PC-3 (cell line): ENCODE measurements at regions not wholly inside any gene's neighbourhood (a gene's known extent, or its start where the extent isn't known, plus 50 kb on each side); places are given as distances from the start of the nearest gene placed in this dataset.

ENCODE experiments used
- ATAC-seq: fragments of 200-7000 bp; cut with Tn5 transposase; 2 replicates; pipeline ENCODE4 v1.9.1; 2020; ENCODE audit warnings: mild to moderate bottlenecking, moderate library complexity
- BruUV-seq: library from RNA; stranded (reverse); fragments of 400-500 nt; replicated peaks from 2 replicates; lab custom pipeline; 2021; lab: Mats Ljungman, UMichigan
- CTCF ChIA-PET: fragments of 300-600 bp; sonication (Branson Sonifier 250); formaldehyde crosslinking; loops from one replicate; lab custom pipeline; 2022; ENCODE audit warnings: antibody characterized with exemption; lab: Charles Lee
- POLR2A ChIA-PET: fragments of 300-600 bp; sonication (Branson Sonifier 250); formaldehyde crosslinking; loops from one replicate; lab custom pipeline; 2022; ENCODE audit warnings: antibody characterized with exemption; ENCODE audit not compliant: unreplicated experiment; lab: Charles Lee
- DNase-seq: peaks from one replicate; pipeline ENCODE4 v3.0.0-alpha.2; 2015
- H2AFZ ChIP-seq: fragments of 300-600 bp; sonication (generic); 2 replicates; pipeline ENCODE4 v1.6.0; 2016; ENCODE audit warnings: antibody characterized with exemption, low read length
- H3F3A ChIP-seq: fragments of 300-600 bp; sonication (generic); one replicate; pipeline ENCODE4 v1.6.0; 2017; ENCODE audit warnings: antibody characterized with exemption, low read length, control low read depth, mild to moderate bottlenecking; ENCODE audit not compliant: unreplicated experiment
- H3K27ac ChIP-seq: fragments of 300-600 bp; sonication (generic); 2 replicates; pipeline ENCODE4 v1.5.1; 2016; ENCODE audit warnings: mild to moderate bottlenecking, low read length
- H3K27me3 ChIP-seq: fragments of 300-600 bp; sonication (generic); 2 replicates; pipeline ENCODE4 v1.6.1; 2016; ENCODE audit warnings: low read length, mixed read lengths
- H3K36me3 ChIP-seq: fragments of 300-600 bp; sonication (generic); 2 replicates; pipeline ENCODE4 v1.6.1; 2016; ENCODE audit warnings: low read depth, mixed run types, low read length, mixed read lengths
- H3K4me1 ChIP-seq: fragments of 300-600 bp; sonication (generic); 2 replicates; pipeline ENCODE4 v1.5.1; 2016; ENCODE audit warnings: low read length; ENCODE audit not compliant: insufficient read depth
- H3K4me2 ChIP-seq: fragments of 300-600 bp; sonication (generic); 2 replicates; pipeline ENCODE4 v1.6.0; 2016; ENCODE audit warnings: low read length
- H3K4me3 ChIP-seq: fragments of 300-600 bp; sonication (generic); 2 replicates; pipeline ENCODE4 v1.5.1; 2016; ENCODE audit warnings: mild to moderate bottlenecking, low read length, mixed read lengths
- H3K79me2 ChIP-seq: fragments of 300-600 bp; sonication (generic); 2 replicates; pipeline ENCODE4 v1.6.1; 2017; ENCODE audit warnings: low read length, mixed read lengths
- H3K9ac ChIP-seq: fragments of 300-600 bp; sonication (generic); 2 replicates; pipeline ENCODE4 v1.6.0; 2016; ENCODE audit warnings: mild to moderate bottlenecking, low read length
- H3K9me2 ChIP-seq: fragments of 300-600 bp; sonication (generic); replicated peaks from 2 replicates; pipeline ENCODE4 v1.6.1; 2016; ENCODE audit warnings: mixed run types, low read length, mixed read lengths
- H3K9me3 ChIP-seq: fragments of 300-600 bp; sonication (generic); 2 replicates; pipeline ENCODE4 v1.6.1; 2016; ENCODE audit warnings: low read length, mixed read lengths
- H4K20me1 ChIP-seq: fragments of 300-600 bp; sonication (generic); 2 replicates; pipeline ENCODE4 v1.6.1; 2016; ENCODE audit warnings: low read length, mixed read lengths
- CTCF ChIP-seq: fragments of 300-600 bp; sonication (generic); conservative IDR thresholded peaks from 2 replicates; pipeline ENCODE4 v1.5.1; 2017; ENCODE audit warnings: antibody characterized with exemption, low read depth, mild to moderate bottlenecking, low read length
- EZH2 ChIP-seq: fragments of 300-600 bp; sonication (generic); IDR thresholded peaks from one replicate; pipeline ENCODE4 v1.6.1; 2017; ENCODE audit warnings: antibody characterized with exemption, mild to moderate bottlenecking, low read length; ENCODE audit not compliant: unreplicated experiment
- EZH2phosphoT487 ChIP-seq: fragments of 300-600 bp; sonication (generic); IDR thresholded peaks from 2 replicates; pipeline ENCODE4 v1.6.1; 2018; ENCODE audit warnings: mild to moderate bottlenecking, antibody characterized with exemption, low read length, borderline replicate concordance
- intact Hi-C: fragments of 100-400 bp; cut with micrococcal nuclease; formaldehyde crosslinking; loops from 2 replicates; pipeline ENCODE4 v1.9.0; 2023

DNA sequence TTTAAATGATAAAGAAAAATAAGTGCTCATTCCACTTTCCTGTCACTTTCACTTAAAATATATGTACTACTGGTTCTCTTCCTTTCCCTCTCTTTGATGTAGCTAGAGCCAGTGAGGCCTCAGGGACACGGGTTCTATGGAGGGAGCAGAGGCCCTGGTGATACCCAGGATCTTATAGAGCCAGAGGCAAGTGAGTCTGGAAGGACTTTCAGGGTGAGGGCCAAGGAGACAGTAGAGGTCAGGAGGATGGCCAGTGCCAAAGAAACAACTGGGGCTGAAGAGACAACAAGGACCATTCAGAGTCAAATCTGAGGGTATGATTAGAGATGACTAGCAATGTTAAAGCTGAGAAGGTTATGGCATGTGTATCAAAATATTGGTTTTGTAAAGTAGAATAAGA is 124.1 kb upstream of the GOLGA6L6 start:
- H3K9me3 ChIP-seq, result peaks cover 9% of the 10 kb centered on the region; the same call in 1 of the 2 replicates
- no peak overlapping the region for H3K4me2 ChIP-seq
- H3K36me3 ChIP-seq, result no peaks in the 10 kb centered on the region
- DNase-seq, result no peak
- TF ChIP-seq EZH2phosphoT487 (no peak), EZH2 (no peak), CTCF (no peak)
- H3K4me3 ChIP-seq, result no peak overlapping the region
- no peaks in the 10 kb centered on the region for H3K9me2 ChIP-seq
- POLR2A ChIA-PET, result no interaction called here
- no TSS peak for BruUV-seq
- H3K79me2 ChIP-seq, result no peaks in the 10 kb centered on the region
- H3F3A ChIP-seq, result no peaks in the 10 kb centered on the region
- no peak overlapping the region for H3K9ac ChIP-seq
- CTCF ChIA-PET, result no interaction called here
- intact Hi-C loops, result no loop called here
- H3K27ac ChIP-seq, result no peak overlapping the region
- ATAC-seq, result no peak
- no peaks in the 10 kb centered on the region for H3K4me1 ChIP-seq
- H4K20me1 ChIP-seq, result no peaks in the 10 kb centered on the region
- no peaks in the 10 kb centered on the region for H3K27me3 ChIP-seq
- no peak overlapping the region for H2AFZ ChIP-seq

GRCh38 chr15:20659265-20659664 is 117.7 kb upstream of the GOLGA6L6 start:
- H3K9me2 ChIP-seq, result no peaks in the 10 kb centered on the region
- no peak overlapping the region for H3K4me2 ChIP-seq
- intact Hi-C loops, result no loop called here
- no peak for ATAC-seq
- no peak for DNase-seq
- no peaks in the 10 kb centered on the region for H3K79me2 ChIP-seq
- H3K9me3 ChIP-seq, result no peaks in the 10 kb centered on the region
- ChIA-PET POLR2A (no interaction called here), CTCF (interaction anchor here (0.6 kb wide), 1 partner anchor 604 kb away, joined by 4 read pairs; no protein-coding TSS in a partner anchor)
- TF ChIP-seq EZH2 (no peak), EZH2phosphoT487 (no peak), CTCF (no peak)
- no peak overlapping the region for H2AFZ ChIP-seq
- no peaks in the 10 kb centered on the region for H3F3A ChIP-seq
- H3K9ac ChIP-seq, result no peak overlapping the region
- no peaks in the 10 kb centered on the region for H3K36me3 ChIP-seq
- no TSS peak for BruUV-seq
- no peaks in the 10 kb centered on the region for H3K4me1 ChIP-seq
- H3K4me3 ChIP-seq, result no peak overlapping the region
- H4K20me1 ChIP-seq, result no peaks in the 10 kb centered on the region
- H3K27ac ChIP-seq, result no peak overlapping the region
- H3K27me3 ChIP-seq, result no peaks in the 10 kb centered on the region

DNA sequence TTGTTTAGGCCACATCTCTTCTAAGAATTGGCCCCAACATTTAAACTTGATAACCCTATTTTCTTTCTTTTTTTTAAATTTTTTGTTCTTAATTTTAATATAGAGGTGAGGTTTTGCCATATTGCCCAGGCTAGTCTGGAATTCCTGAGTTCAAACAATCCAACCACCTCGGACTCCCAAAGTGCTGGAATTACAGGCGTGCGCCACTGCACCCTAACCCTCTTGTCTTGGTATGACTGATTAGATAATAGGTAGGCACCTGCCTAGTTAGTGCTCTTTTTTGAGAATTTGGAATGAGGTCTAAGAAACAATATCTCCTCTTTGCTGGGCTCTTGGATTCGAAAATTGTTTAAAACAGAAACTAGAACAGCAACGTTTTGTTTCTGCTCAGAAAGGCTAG is 116.4 kb upstream of the GOLGA6L6 start:
- H4K20me1 ChIP-seq, result no peaks in the 10 kb centered on the region
- H3K79me2 ChIP-seq, result no peaks in the 10 kb centered on the region
- 0 out of 2 replicates have a peak, but pooled peaks cover 3% of the 10 kb centered on the region for H3K9me3 ChIP-seq
- H3K9me2 ChIP-seq, result no peaks in the 10 kb centered on the region
- H3K4me3 ChIP-seq, result no peak overlapping the region
- ATAC-seq (no peak), DNase-seq (no peak)
- TF ChIP-seq EZH2, result no peak
- no peak for TF ChIP-seq CTCF
- TF ChIP-seq EZH2phosphoT487, result no peak
- H3K4me1 ChIP-seq, result no peaks in the 10 kb centered on the region
- H3K36me3 ChIP-seq, result no peaks in the 10 kb centered on the region
- no peak overlapping the region for H2AFZ ChIP-seq
- no peak overlapping the region for H3K9ac ChIP-seq
- no peaks in the 10 kb centered on the region for H3K27me3 ChIP-seq
- no peak overlapping the region for H3K27ac ChIP-seq
- intact Hi-C loops, result no loop called here
- CTCF ChIA-PET, result no interaction called here
- no peaks in the 10 kb centered on the region for H3F3A ChIP-seq
- no peak overlapping the region for H3K4me2 ChIP-seq
- POLR2A ChIA-PET, result no interaction called here
- BruUV-seq, result no TSS peak
